Mammary epithelial cell (primary cell): ENCODE measurements at regions not wholly inside any gene's neighbourhood (a gene's known extent, or its start where the extent isn't known, plus 50 kb on each side); places are given as distances from the start of the nearest gene placed in this dataset.

ENCODE experiments used
- CTCF ChIP-seq, 2 donors: IDR thresholded peaks in 1 of 2; conservative IDR thresholded peaks in 1 of 2; 2 replicates each; pipeline ENCODE4 v1.5.1; 2011 to 2012; ENCODE audit warnings: inconsistent platforms in 2 of 2, low read length in 2 of 2, mild to moderate bottlenecking in 2 of 2, control low read depth in 1 of 2, low read depth in 1 of 2; ENCODE audit not compliant: insufficient read depth in 1 of 2; ENCODE audit errors: extremely low read depth in 1 of 2
- EZH2 ChIP-seq: IDR thresholded peaks from 2 replicates; pipeline ENCODE4 v1.6.1; 2012; ENCODE audit warnings: low read length, inconsistent platforms, borderline replicate concordance

GRCh38 chr15:62964251-62964650 is 78.3 kb upstream of the TPM1 start:
- TF ChIP-seq CTCF (conservative IDR thresholded peaks at IDR 0.05 in 1 of 2, IDR thresholded peaks at IDR 0.05 in 1 of 2; ENCODE audit: extremely low read depth in 1 of 2, insufficient read depth in 1 of 2, low read depth in 1 of 2, low read length in 2 of 2) = no peak
- TF ChIP-seq EZH2 = no peak
